ENCODE measurements at regions not wholly inside any gene's neighbourhood (a gene's known extent, or its start where the extent isn't known, plus 50 kb on each side); places are given as distances from the start of the nearest gene placed in this dataset.

DNA sequence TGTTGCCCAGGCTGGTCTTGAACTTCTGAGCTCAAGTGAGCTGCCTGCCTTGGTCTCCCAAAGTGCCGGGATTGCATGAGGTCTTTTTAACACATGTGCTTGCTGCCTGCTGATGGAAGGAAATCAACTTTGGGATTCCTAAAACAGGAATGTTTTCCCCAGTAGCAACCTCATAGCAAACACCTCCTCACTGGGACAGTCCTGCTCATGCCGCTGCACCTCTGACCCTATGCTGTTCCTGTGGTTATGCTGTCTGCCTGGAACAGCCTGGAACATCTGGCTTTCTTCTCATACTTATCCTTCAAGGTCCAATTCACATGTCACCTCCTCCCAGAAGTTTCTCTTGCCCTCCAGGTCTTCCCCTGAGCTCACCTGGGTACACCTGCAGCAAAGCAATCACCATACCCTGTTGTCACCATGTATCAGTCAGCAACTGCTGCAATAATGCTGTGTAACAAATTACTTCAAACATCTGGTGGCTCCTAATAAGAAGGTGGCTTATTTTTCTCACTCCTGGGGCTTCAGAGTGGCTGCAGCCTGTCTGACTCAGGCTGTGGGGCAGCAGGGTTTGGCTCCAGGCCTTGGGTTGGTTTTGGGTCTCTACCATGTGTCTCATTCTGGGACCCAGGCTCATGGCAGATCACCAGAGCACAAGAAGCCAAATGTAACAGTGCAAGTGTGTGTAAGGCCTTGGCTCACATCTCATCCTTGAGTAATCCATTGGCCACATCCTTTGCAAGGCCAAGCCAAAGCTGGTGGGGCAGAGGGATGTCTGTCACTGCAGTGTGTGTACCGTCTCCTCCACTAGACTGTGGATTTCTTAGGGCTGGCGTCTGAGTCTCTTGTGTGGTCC is 59.4 kb upstream of the SORCS2 start:
- CTCF ChIA-PET: no interaction called here
- TF ChIP-seq, protein P1, sequence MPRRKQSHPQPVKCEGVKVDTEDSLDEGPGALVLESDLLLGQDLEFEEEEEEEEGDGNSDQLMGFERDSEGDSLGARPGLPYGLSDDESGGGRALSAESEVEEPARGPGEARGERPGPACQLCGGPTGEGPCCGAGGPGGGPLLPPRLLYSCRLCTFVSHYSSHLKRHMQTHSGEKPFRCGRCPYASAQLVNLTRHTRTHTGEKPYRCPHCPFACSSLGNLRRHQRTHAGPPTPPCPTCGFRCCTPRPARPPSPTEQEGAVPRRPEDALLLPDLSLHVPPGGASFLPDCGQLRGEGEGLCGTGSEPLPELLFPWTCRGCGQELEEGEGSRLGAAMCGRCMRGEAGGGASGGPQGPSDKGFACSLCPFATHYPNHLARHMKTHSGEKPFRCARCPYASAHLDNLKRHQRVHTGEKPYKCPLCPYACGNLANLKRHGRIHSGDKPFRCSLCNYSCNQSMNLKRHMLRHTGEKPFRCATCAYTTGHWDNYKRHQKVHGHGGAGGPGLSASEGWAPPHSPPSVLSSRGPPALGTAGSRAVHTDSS (tag by site-specific recombination; IDR thresholded peaks at IDR 0.05): no peak
- TF ChIP-seq ZNF169 (tag by site-specific recombination; IDR thresholded peaks at IDR 0.05): no peak
- no peak for TF ChIP-seq ZFP37 (tag by site-specific recombination; IDR thresholded peaks at IDR 0.05)
- TF ChIP-seq RBAK (tag by site-specific recombination; IDR thresholded peaks at IDR 0.05): peak; percentile 89; the same call in 1 of the 2 replicates
- TF ChIP-seq ZNF558 (tag by site-specific recombination; IDR thresholded peaks at IDR 0.05): no peak
- Histone ChIP-seq H3K9me3 (ENCODE audit: control insufficient read depth, insufficient read depth, low read depth, low read length) (no peaks in the 10 kb centered on the region), H3K4me1 (ENCODE audit: control insufficient read depth, insufficient read depth, low read length) (no peaks in the 10 kb centered on the region), H3K27ac (ENCODE audit: extremely low read depth, low read depth, low read length) (no peak overlapping the region), H3K4me3 (ENCODE audit: low read depth, low read length) (no peak overlapping the region), H3K36me3 (ENCODE audit: control insufficient read depth in 2 of 2, insufficient read depth in 1 of 2, low read length in 2 of 2) (no peaks in the 10 kb centered on the region)
- POLR2A ChIA-PET: no interaction called here

DNA sequence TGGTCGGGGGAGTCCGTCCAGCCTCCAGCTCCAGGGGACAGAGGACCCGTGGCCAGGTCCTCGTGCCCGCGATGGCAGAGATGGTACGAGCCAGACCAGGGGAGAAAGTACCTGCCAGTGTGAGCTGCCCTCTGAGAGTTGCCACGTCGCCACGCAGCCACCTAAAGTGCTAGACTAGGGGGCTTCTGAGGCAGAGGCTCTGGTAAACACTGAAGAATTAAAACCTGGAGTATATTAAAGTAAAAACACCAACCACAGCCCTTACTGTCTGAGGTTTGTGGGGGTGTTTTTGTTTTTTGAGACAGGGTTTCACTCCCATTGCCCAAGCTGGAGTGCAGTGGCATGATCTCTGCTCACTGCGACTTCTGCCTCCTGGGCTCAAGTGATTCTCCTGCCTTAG is 60.1 kb upstream of the SORCS2 start:
- POLR2A ChIA-PET: no interaction called here
- Histone ChIP-seq H3K9me3 (ENCODE audit: control insufficient read depth, insufficient read depth, low read depth, low read length) (no peaks in the 10 kb centered on the region), H3K36me3 (ENCODE audit: control insufficient read depth in 2 of 2, insufficient read depth in 1 of 2, low read length in 2 of 2) (no peaks in the 10 kb centered on the region), H3K4me1 (ENCODE audit: control insufficient read depth, insufficient read depth, low read length) (no peaks in the 10 kb centered on the region), H3K27ac (ENCODE audit: extremely low read depth, low read depth, low read length) (no peak overlapping the region), H3K4me3 (ENCODE audit: low read depth, low read length) (no peak overlapping the region)
- CTCF ChIA-PET: interaction anchor here (0.6 to 0.8 kb wide), 2 partner anchors 30 to 37 kb away, joined by 3 to 5 read pairs; no protein-coding TSS in a partner anchor
- TF ChIP-seq, protein P2, sequence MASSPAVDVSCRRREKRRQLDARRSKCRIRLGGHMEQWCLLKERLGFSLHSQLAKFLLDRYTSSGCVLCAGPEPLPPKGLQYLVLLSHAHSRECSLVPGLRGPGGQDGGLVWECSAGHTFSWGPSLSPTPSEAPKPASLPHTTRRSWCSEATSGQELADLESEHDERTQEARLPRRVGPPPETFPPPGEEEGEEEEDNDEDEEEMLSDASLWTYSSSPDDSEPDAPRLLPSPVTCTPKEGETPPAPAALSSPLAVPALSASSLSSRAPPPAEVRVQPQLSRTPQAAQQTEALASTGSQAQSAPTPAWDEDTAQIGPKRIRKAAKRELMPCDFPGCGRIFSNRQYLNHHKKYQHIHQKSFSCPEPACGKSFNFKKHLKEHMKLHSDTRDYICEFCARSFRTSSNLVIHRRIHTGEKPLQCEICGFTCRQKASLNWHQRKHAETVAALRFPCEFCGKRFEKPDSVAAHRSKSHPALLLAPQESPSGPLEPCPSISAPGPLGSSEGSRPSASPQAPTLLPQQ (tag by site-specific recombination; IDR thresholded peaks at IDR 0.05): no peak
- no peak for TF ChIP-seq ZNF394 (tag by site-specific recombination; IDR thresholded peaks at IDR 0.05; ENCODE audit: borderline replicate concordance)
- TF ChIP-seq ZNF211 (tag by site-specific recombination; IDR thresholded peaks at IDR 0.05; ENCODE audit: low read depth): no peak
- TF ChIP-seq ZNF184 (tag by site-specific recombination; IDR thresholded peaks at IDR 0.05): no peak

DNA sequence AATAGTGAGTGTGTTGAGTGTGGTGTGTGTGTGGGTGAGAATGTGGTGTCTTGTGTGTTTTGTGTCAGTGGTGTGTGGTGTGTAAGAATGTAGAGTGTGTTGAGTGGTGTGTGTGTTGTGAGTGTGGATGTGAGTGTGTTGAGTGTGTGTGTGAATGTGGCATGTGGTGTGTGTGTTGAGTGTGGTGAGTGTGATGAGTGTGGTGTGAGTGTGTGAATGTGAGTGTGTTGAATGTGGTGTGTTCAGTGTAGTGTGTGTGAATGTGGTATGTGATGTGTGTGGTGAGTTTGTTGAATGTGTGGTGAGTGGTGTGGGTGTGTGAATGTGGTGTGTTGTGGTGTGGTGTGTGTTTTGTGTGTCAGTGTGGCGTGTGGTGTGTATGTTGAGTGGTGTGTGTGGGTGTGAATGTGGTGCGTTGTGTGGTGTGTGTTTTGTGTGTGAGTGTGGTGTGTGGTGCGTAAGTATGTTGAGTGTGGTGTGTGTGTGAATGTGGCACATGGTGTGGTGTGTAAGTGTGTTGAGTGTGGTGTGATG is 60.8 kb upstream of the SORCS2 start:
- Histone ChIP-seq H3K27ac (ENCODE audit: extremely low read depth, low read depth, low read length) (no peak overlapping the region), H3K9me3 (ENCODE audit: control insufficient read depth, insufficient read depth, low read depth, low read length) (no peaks in the 10 kb centered on the region), H3K4me1 (ENCODE audit: control insufficient read depth, insufficient read depth, low read length) (no peaks in the 10 kb centered on the region), H3K36me3 (ENCODE audit: control insufficient read depth in 2 of 2, insufficient read depth in 1 of 2, low read length in 2 of 2) (no peaks in the 10 kb centered on the region), H3K4me3 (ENCODE audit: low read depth, low read length) (no peak overlapping the region)
- ChIA-PET CTCF (interaction anchor here (0.8 kb wide), 1 partner anchor 29 kb away, joined by 3 read pairs; no protein-coding TSS in a partner anchor), POLR2A (no interaction called here)
- no peak for TF ChIP-seq ZNF19 (tag by site-specific recombination; IDR thresholded peaks at IDR 0.05; ENCODE audit: low read depth)
- TF ChIP-seq, protein P2 (tag by site-specific recombination; IDR thresholded peaks at IDR 0.05): no peak
- TF ChIP-seq, protein P3, sequence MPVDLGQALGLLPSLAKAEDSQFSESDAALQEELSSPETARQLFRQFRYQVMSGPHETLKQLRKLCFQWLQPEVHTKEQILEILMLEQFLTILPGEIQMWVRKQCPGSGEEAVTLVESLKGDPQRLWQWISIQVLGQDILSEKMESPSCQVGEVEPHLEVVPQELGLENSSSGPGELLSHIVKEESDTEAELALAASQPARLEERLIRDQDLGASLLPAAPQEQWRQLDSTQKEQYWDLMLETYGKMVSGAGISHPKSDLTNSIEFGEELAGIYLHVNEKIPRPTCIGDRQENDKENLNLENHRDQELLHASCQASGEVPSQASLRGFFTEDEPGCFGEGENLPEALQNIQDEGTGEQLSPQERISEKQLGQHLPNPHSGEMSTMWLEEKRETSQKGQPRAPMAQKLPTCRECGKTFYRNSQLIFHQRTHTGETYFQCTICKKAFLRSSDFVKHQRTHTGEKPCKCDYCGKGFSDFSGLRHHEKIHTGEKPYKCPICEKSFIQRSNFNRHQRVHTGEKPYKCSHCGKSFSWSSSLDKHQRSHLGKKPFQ (tag by site-specific recombination; IDR thresholded peaks at IDR 0.05): peak; percentile 95
- no peak for TF ChIP-seq SP2 (tag by site-specific recombination; IDR thresholded peaks at IDR 0.05)
- no peak for TF ChIP-seq ZNF214 (tag by site-specific recombination; IDR thresholded peaks at IDR 0.05; ENCODE audit: borderline replicate concordance)
- TF ChIP-seq, protein P4, sequence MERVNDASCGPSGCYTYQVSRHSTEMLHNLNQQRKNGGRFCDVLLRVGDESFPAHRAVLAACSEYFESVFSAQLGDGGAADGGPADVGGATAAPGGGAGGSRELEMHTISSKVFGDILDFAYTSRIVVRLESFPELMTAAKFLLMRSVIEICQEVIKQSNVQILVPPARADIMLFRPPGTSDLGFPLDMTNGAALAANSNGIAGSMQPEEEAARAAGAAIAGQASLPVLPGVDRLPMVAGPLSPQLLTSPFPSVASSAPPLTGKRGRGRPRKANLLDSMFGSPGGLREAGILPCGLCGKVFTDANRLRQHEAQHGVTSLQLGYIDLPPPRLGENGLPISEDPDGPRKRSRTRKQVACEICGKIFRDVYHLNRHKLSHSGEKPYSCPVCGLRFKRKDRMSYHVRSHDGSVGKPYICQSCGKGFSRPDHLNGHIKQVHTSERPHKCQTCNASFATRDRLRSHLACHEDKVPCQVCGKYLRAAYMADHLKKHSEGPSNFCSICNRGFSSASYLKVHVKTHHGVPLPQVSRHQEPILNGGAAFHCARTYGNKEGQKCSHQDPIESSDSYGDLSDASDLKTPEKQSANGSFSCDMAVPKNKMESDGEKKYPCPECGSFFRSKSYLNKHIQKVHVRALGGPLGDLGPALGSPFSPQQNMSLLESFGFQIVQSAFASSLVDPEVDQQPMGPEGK (tag by site-specific recombination; IDR thresholded peaks at IDR 0.05): no peak
- no peak for TF ChIP-seq ZNF302 (tag by site-specific recombination; IDR thresholded peaks at IDR 0.05; ENCODE audit: low read depth)
- TF ChIP-seq ZNF610 (tag by site-specific recombination; IDR thresholded peaks at IDR 0.05; ENCODE audit: borderline replicate concordance): no peak
- TF ChIP-seq ZBTB8A (tag by site-specific recombination; IDR thresholded peaks at IDR 0.05): no peak
- TF ChIP-seq GFI1B (tag by site-specific recombination; IDR thresholded peaks at IDR 0.05): no peak
- 0 out of 2 replicates have a peak, but pooled peaks have one; percentile 45 for TF ChIP-seq GLI4 (tag by site-specific recombination; IDR thresholded peaks at IDR 0.05)
- no peak for TF ChIP-seq ZNF274 (IDR thresholded peaks at IDR 0.05; ENCODE audit: low read length)
- no peak for TF ChIP-seq ZNF274 (tag by site-specific recombination; IDR thresholded peaks at IDR 0.05; ENCODE audit: borderline replicate concordance)
- peak; percentile 68 for TF ChIP-seq ZNF785 (tag by site-specific recombination; IDR thresholded peaks at IDR 0.05)
